ENCODE measurements at regions not wholly inside any gene's neighbourhood (a gene's known extent, or its start where the extent isn't known, plus 50 kb on each side); places are given as distances from the start of the nearest gene placed in this dataset.

DNA sequence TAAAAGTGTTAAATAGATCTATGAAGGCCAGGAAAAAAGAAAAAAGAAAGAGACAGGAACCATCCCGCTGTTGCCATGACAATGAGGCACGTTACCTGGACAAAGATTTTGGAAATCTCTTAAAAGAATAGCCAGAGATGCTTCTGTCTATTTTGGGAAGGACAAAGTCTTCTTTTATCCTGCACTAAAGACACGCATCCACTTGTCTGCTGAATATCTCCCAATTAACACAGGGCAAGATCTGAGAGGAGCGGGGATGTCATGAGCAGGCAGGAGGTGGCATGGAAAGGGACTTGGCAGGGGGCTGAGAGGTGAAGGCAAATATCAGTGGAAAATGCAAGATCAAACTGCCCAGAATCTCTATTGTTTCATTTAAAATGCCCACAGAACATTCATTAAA is 153.8 kb upstream of the BLID start:
- DNase-seq, result no peak

DNA sequence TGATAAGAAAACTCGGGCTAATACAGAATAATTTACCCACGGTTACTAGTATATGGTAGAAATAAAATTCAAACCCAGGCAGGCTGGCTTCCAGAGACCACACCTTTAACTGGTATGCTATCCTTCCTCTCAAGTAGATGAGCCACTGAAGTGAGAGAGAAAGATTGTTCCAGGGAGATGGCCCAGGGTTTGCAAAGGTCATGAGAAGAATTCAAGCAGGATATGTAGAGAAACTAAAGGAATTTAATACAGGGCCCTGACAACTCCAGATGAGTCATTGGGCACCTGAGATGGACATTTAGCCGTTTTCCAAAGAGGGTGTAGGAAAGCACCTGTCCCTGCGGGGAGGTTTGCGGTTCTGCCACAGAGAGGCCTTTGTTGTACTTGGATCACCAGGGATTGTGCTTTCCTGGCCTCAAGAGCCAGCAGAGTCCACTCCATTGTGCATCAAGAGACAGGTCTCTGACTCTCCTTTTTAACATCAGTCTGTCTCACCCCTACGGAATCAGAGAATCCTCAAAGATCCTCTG is 152.7 kb upstream of the BLID start:
- no peak for DNase-seq

DNA sequence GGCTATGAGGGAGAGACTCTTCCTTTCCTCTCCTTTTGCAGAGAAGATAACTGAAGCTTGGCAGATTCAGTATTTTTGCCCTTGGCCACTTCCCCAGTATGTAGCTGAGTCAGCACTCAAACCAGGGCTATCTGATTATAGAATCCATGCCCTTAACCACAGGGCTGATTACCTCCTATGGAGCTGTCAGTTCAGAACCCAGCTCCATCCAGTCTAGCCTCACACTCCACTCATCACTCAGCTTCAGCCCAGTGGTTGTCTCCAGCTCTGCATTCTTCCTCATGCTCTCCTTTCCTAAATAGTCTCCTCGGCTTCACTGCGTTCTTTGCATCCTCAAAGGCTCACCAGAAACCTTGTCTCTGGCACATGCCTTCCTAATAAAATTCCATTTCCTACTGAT is 151.6 kb upstream of the BLID start:
- no peak for DNase-seq

DNA sequence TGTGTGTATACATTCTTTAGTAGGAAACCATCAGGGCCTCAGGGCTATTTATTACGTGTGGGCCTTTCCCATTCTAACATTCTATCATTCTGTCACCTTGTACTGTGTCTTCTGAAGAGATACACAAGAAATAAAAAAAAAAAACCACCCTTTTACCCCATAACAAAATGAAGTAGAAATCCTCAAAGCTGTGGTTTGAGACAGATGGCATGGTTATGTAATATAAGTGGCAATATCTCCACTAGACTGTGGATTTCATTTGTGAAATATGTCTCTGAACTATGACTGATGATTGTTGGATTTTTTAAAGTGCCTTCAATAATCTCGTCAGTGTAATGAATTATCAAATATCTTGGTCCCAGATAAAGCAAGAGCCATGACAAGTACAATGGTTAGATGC is 150.0 kb upstream of the BLID start:
- no peak for DNase-seq

DNA sequence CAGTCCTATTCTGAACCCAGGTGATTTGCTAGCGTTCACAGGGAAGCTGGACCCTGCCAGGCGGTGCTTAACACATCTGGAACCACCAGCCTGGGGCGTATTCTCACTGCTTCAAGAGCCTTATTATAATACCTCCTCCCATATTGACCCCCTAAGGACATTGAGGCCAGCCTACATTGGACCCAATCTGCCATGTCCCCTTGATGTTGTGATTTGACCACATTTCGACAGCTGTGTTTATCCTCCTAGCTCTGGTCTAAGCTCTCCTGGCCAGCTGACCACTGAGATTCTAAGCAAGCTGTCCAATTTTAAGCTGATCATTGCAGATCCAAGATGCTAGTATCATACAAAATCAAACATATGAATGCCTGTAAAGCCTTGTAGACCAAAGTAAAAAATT is 148.1 kb upstream of the BLID start:
- no peak for DNase-seq

DNA sequence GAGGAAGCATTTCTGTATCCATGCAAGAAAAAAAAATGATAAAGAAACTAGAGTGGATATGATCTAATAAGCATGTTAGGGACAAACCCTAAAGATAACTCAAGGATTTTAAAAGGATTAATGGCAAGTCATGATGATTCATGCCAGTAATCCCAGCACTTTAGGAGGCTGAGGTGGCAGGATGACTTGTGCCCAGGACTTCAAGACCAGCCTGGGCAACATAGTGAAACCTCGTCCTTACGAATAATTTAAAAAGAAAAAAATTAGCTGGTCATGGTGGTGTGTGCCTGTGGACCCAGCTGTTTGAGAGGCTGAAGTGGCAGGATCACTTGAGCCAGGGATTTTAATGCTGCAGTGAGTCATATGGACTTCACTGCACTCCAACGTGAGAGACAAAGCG is 145.5 kb upstream of the BLID start:
- DNase-seq, result no peak

DNA sequence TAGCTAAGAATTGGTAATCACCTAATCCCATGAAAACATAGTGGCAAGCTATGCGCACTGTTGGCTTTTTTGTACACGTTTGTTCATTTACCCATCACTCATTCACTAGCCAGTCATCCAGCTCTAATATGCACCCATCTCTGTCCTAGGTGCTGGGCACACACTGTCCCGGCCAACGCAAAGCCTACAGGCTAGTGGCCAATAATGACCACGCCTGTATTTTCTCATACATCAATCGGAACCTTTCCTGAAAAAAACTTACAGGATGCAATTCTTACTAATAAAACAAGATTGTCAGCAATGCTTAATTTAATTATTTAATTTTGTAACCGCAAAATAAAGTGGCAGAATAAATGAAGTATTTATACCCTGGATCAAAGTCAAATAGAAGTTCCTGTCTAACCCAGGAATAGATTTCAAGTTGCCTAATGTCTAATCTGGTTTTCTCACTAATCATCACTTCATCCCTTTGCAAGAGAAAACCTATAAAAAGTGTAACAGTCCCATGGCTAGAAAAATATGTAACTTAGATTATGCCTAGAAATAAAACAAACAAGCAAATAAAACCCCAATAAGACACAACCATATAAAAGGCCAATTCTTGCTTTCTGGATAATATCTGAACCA is 143.3 kb upstream of the BLID start:
- no peak for DNase-seq

DNA sequence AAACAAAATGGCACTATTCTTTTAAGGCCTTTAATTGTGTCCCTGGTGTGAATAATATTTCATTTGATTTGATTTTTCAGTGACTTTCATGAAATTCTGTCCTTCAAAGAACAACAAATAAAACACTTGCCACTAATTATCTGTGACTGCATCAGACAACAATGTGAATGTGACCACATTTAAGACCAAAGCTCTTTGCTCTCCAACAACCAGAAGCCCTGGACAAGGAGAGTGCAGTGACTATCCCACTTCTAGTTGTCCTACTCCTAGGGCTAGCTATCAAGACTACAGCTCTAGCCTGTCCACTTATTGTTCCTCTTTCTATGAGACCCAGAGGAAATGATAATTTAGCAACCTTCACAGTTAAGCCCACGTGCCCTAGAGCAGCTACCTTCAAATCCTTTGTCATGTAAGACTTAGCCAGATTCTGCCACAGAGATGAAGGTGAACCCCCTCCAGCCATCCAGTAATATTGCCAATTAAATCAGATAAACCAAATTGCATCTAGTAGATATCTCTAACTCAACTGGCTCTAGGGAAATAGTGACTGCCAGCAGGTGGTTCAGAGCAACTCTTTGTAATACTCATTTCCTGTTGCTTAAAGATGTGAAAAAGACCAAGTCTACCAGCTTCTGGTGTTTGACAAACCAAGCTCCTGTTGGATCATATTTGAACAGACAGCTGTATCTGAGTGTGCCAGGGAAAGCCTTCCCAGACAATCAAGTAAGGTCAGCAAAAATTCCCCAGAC is 142.6 kb upstream of the BLID start:
- no peak for DNase-seq

DNA sequence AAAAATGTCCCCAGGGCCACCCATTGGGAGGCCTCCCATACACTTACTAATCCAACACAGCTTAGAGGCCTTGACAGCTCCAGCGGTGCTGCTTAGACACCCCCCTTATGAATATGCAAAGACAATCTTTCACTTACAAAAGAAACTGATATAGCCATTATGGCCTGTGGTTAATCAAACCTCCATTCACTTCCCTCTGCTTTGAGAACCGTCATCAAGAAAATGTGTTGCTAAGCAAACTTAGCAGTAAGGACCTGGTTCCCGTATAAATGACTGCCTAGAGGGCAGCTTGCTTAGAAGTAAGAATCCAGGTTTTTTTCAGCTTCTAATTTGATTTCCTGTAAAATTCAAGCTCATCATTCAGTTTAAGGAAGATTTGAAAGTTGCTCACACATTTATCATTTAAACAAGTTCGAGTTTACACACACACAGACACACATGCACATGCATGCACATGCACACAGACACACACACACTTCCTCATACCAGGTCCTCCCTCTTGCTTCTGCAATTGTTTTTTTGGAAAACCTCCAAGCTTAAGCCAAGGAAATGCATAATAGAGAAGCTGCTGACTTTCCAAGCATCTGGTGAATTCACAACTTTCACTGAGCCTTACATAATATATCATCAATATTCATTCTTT is 137.7 kb upstream of the BLID start:
- DNase-seq, result no peak

DNA sequence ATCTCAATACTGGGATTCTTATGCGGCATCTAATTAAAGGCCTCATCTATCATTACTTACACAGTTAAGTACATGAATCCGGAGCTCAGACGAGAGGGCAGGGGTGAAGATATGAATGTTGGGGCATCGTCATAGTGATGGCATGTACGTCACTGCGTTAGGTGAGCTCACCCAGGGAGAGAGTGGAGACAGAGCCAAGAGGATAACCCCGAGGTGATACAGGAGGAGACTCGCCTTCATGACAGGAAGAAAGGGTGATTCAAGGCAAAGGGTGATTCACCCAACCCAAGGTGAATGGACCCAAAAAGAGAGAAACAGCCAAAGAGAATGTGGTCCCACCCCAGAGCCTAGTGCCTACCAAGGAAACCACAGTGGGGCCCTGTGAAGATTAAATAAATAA is 132.9 kb upstream of the BLID start:
- no peak for DNase-seq

DNA sequence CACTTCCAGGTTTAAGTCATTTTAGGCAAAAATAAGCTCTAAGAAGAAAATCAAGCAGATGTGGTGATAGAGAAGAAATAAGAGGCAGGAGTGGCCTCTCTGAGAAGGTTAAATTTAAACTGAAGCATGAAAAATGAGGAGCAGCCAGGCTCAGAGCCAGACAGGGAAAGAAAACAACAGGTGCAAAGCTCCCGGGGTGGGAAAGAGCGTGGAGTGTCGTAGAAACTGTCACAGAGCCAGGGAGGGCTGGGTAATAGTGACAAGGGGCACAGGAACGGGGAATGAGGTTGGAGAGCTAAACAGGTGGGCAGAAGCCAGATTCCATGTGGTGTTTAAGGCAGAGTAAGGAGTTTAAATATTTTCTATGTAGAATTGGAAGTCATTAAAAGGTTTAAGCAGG is 132.1 kb upstream of the BLID start:
- no peak for DNase-seq

DNA sequence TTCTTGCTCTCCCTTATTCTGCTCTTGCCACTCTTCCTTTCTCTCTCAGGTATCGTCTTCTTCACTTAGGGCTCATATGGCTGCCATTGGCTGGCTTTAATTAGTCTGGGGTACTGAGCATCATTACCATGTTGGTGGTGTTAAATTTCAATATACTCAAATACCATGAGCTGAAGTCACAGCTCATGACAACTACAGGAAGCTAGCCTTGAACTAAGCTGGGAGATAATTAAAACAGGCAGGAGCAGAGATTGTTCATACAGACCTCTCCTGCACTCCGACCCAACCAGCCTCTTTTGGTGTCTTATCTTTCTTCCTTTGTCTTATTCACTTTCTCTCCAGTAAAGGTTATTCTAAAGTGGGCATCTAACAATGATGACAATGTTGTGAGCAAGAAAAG is 130.9 kb upstream of the BLID start:
- DNase-seq, result no peak

DNA sequence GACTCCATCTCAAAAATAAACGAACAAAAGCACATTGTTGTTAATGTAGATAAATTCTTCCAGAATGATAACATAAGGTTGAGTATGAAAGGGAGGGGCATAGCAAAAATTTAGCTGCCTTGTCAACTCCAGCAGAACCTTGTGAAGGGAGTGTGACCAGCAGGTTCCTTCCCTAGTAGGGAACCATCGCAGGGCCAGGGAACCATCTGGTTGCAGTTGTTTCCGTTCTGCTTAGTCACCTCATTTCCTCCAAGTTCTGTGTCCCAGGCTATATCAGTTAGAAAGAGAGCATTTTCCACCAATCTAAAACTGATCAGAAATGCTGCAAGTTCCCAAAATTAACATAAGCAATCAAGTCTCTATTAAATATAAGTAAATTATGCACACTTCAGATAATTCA is 126.7 kb upstream of the BLID start:
- DNase-seq, result peak; percentile 54

DNA sequence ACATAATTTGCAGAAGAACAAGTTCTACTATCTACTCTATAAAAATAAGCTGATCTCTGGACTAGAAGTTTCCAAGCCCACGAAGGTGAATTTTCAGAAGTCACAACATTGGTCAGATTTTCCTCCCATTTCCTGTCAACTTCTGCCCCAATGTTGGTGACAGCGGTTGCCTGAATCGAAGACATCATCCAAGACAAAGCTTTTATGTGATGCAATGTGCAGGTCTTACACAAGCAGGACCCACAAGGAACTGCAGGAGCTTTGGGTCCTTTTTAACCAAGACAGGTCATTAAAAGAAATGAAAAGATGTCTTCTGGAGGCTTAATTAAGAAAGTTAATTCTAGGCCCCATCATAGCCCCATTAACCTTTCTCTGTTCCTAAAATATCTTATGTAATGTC is 125.6 kb upstream of the BLID start:
- no peak for DNase-seq

DNA sequence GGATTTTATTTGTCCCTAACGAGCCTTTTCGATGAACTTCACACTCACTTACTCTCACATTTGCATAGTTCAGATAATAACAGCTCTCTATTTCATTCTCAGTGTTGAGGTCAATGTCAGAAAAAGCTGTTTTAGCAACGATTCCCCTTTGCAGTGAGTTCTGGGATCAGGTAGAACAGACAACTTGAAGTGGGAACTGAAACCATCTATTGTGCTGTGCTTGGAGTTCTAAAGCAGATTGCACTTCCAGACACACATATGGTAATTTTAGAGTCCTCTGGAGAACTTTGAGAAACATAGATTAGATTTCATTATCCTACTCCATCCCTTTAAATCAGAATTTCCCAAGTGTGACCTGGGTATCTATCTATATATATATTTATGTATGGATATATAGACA is 124.6 kb upstream of the BLID start:
- no peak for DNase-seq

DNA sequence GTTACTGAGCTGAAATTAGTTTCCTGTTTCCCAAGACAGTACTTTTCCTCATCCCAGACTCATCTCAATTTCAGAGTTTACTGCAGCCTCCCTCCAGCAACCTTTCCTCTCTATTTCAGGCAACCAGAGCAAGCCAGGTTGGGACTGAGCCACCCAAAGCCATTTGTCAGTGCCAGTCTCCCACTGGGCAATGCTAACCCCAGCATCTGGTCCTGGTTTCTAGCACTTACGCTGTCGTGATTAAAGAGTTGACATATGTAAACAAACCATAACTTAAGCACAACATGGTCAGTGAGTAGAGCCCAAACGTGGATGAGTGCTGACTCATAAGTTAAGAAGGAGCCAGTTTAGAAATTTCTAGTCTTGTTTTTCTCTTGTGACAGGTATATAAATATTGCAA is 119.6 kb upstream of the BLID start:
- no peak for DNase-seq

DNA sequence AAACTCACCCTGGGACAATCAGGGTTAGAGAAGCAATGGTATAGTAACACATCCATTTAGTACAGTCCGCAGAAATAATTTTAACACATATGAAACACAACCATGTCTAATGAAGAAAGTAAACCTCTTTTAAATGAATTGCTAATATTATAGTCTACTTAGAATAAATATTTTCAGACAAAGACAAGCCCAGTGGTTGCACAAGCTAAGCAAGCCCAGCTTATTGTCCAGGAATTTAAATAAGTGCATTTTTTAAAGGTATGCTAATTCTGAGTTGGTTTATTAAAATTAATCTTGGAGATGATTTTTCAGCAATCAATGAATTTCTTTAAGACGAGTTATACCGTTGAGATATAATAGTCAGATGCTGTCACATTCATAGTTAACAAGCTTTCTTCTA is 118.8 kb upstream of the BLID start:
- no peak for DNase-seq

DNA sequence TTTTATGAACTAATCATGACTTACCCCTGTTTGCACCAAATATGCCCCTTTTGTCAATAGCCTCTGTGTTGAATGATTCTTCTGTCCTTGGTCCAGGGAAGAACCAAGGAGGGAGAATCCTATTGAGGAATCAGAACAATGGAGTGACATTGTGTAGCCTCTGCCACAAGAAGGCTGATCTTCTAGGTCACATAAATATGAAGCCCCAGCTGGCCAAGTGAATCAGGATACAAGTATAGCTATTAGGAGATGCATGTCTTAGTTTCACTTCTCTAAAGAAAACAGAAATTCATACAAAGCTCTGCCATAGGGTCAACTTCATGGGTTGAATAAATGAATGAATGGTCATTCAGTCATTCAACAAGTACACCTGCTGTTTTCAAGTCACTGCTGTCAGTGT is 118.2 kb upstream of the BLID start:
- DNase-seq, result no peak

DNA sequence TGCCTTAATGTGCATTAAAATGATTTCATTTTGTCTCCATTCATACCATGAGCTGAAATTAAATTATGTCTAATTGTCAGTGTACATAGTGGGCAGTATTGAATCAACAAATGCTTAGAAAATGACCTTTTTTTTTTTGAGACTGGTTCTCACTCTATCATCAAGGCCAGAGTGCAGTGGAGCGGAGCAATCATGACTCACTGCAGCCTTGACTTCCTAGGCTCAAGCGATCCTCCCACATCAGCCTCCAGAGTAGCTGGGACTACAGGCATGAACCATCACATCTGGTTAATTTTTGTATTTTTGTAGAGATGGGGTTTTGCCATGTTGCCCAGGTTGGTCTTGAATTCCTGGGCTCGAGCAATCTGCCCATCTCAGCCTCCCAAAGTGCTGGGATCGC is 117.0 kb upstream of the BLID start:
- DNase-seq, result no peak

DNA sequence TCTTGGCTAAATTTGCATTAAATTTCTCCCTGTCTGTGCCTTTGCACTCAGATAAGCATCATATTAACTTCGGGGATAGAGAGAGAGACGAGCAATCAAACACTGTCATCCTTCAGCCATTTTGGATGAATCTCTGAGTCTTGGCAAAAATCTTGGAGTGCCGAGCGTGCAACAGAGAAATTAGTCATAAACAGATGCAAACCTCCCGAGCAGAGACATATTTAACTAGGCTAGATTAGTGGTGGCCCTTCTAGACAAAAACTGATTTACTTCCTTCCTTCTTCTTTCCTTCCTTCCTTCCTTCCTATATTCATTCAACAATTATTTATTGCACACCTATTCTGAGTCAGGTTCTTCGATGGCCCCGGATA is 114.4 kb upstream of the BLID start:
- no peak for DNase-seq

DNA sequence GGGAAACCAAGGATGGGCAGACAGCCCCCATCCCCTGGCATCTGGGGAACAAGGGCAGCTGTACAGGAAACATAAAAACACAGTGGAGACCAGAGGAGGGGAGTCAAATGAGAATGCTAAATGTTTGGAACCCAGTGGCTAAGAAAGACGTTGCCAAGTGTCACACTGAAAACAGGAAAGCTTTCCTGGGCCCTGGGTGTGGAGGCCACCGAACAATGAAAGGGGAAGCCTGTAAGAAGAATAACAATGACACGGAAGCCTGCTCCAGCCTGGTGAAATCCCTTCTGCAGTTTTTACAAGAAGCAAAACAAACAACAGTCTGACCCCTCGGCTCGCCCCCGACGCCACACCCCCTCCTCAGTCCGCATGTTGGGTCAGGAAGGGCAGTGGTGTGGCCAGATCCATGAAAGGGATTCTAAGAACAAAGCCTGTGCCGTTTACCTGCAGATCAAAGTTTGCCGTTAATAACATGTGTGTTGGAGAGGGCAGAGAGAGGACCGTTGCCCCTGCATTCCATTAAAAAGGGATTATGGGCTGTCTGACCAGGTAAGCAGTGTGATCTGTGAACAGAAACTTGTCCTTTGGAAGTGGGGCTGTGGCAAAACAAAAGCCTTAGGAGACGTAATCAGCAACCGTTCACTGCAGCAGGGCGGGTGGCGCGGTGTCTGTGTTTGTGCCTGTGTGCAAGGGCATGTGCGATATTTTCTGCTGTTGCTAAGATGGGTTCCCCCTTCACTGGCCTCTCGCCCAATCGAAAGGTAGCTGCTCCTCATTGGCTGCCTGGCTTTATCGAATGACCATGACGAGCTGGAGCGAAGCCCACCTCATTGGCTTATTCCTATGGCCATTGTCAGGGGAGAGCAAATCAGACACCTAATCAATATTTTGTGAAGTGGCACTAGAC is 113.7 kb upstream of the BLID start:
- no peak for DNase-seq

DNA sequence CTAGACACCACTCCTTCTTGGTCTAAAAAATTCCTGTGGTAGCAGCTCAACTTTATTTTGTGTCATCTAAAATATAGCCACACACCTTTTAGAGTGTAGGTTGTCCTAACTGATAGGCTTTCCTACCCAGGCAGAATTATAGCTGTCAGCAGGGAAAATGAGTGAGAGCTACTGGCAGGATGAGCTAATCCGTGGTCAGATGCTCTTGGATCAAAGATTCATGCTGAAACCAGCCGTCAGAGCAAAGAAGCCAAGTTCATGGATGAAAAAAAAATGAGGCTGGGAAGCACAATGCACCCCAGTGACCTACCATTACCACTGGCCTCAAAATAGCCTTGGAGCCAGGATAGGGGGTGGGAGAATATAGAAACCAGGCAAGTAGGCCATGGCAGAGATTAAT is 113.1 kb upstream of the BLID start:
- no peak for DNase-seq

DNA sequence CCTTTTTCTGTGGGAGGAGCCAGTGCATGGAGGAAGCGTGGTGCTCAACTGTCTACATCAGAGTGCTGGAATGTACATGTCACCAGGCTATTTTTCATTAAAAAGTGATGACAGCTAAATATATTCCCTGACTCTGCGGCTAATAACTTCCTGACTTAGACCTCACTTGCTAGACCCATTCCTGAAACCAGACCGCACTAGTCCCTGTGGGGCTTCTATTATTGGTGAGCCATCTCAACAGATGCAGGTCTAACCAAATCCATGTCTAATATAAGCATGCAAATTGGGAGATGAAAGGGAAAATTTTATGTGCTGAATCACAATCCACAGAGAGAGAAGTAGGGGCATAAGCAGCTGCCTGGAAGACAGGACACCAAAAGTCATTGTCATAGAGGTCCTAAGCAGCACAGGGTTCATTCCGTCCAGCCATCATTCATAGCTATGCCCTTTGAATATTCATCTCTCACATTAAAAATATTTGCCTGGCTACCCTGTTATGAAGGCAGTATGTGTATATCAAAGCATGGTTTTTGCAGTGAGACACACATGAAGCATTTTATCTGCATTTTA is 110.9 kb upstream of the BLID start:
- DNase-seq, result no peak

Measured in GDM1 (cell line).